ENCODE measurements at regions not wholly inside any gene's neighbourhood (a gene's known extent, or its start where the extent isn't known, plus 50 kb on each side); places are given as distances from the start of the nearest gene placed in this dataset.

GRCh38 chr6:19682859-19683258 is 154.3 kb upstream of the ID4 start:
- H3K4me3 ChIP-seq (ENCODE audit: insufficient read depth, low read depth, low read length, poor library complexity, severe bottlenecking): no peak overlapping the region

GRCh38 chr6:19690325-19691075 is 146.7 kb upstream of the ID4 start:
- Histone ChIP-seq H3K9me3 (ENCODE audit: control insufficient read depth, low read length) (no peaks in the 10 kb centered on the region), H3K4me3 (ENCODE audit: insufficient read depth, low read depth, low read length, poor library complexity, severe bottlenecking) (no peak overlapping the region), H3K27me3 (replicated peaks; ENCODE audit: control insufficient read depth, insufficient read depth, low read length, poor library complexity, severe bottlenecking) (peaks cover 4% of the 10 kb centered on the region), H3K36me3 (ENCODE audit: control insufficient read depth, insufficient read depth, low read length) (no peaks in the 10 kb centered on the region), H3K27ac (ENCODE audit: insufficient read depth, low read length, poor library complexity, severe bottlenecking) (no peak overlapping the region), H3K4me1 (ENCODE audit: control insufficient read depth, insufficient read depth, low read length, poor library complexity, severe bottlenecking) (no peaks in the 10 kb centered on the region)
- DNase-seq: no peak

More at GRCh38 chr6:19682859-19683258, 154.3 kb upstream of the ID4 start:
- H3K36me3 ChIP-seq (ENCODE audit: control insufficient read depth, insufficient read depth, low read length): no peaks in the 10 kb centered on the region
- no peak overlapping the region for H3K27ac ChIP-seq (ENCODE audit: insufficient read depth, low read length, poor library complexity, severe bottlenecking)
- no peaks in the 10 kb centered on the region for H3K9me3 ChIP-seq (ENCODE audit: control insufficient read depth, low read length)
- no peaks in the 10 kb centered on the region for H3K4me1 ChIP-seq (ENCODE audit: control insufficient read depth, insufficient read depth, low read length, poor library complexity, severe bottlenecking)
- no peak for DNase-seq
- no peaks in the 10 kb centered on the region for H3K27me3 ChIP-seq (replicated peaks; ENCODE audit: control insufficient read depth, insufficient read depth, low read length, poor library complexity, severe bottlenecking)

- Histone ChIP-seq H3K27ac (ENCODE audit: insufficient read depth, low read length, poor library complexity, severe bottlenecking) (no peak overlapping the region), H3K4me1 (ENCODE audit: control insufficient read depth, insufficient read depth, low read length, poor library complexity, severe bottlenecking) (no peaks in the 10 kb centered on the region), H3K9me3 (ENCODE audit: control insufficient read depth, low read length) (no peaks in the 10 kb centered on the region), H3K36me3 (ENCODE audit: control insufficient read depth, insufficient read depth, low read length) (no peaks in the 10 kb centered on the region), H3K27me3 (replicated peaks; ENCODE audit: control insufficient read depth, insufficient read depth, low read length, poor library complexity, severe bottlenecking) (peaks cover 4% of the 10 kb centered on the region), H3K4me3 (ENCODE audit: insufficient read depth, low read depth, low read length, poor library complexity, severe bottlenecking) (no peak overlapping the region)
- DNase-seq: no peak
Measured at GRCh38 chr6:19691465-19692167, 145.6 kb upstream of the ID4 start.

- Histone ChIP-seq H3K4me1 (ENCODE audit: control insufficient read depth, insufficient read depth, low read length, poor library complexity, severe bottlenecking) (no peaks in the 10 kb centered on the region), H3K27ac (ENCODE audit: insufficient read depth, low read length, poor library complexity, severe bottlenecking) (no peak overlapping the region), H3K27me3 (replicated peaks; ENCODE audit: control insufficient read depth, insufficient read depth, low read length, poor library complexity, severe bottlenecking) (peaks cover 4% of the 10 kb centered on the region), H3K4me3 (ENCODE audit: insufficient read depth, low read depth, low read length, poor library complexity, severe bottlenecking) (no peak overlapping the region), H3K36me3 (ENCODE audit: control insufficient read depth, insufficient read depth, low read length) (no peaks in the 10 kb centered on the region), H3K9me3 (ENCODE audit: control insufficient read depth, low read length) (no peaks in the 10 kb centered on the region)
- DNase-seq: no peak
Measured at GRCh38 chr6:19692506-19693298, 144.5 kb upstream of the ID4 start.

- no peak overlapping the region for H3K4me3 ChIP-seq (ENCODE audit: insufficient read depth, low read depth, low read length, poor library complexity, severe bottlenecking)
- H3K27me3 ChIP-seq (replicated peaks; ENCODE audit: control insufficient read depth, insufficient read depth, low read length, poor library complexity, severe bottlenecking): peaks cover 4% of the 10 kb centered on the region
- no peak for DNase-seq
- no peaks in the 10 kb centered on the region for H3K36me3 ChIP-seq (ENCODE audit: control insufficient read depth, insufficient read depth, low read length)
- H3K9me3 ChIP-seq (ENCODE audit: control insufficient read depth, low read length): no peaks in the 10 kb centered on the region
- H3K4me1 ChIP-seq (ENCODE audit: control insufficient read depth, insufficient read depth, low read length, poor library complexity, severe bottlenecking): no peaks in the 10 kb centered on the region
- H3K27ac ChIP-seq (ENCODE audit: insufficient read depth, low read length, poor library complexity, severe bottlenecking): no peak overlapping the region
Measured at GRCh38 chr6:19694697-19695096, 142.5 kb upstream of the ID4 start.

GRCh38 chr6:19697744-19698290 is 139.4 kb upstream of the ID4 start:
- no peak overlapping the region for H3K27ac ChIP-seq (ENCODE audit: insufficient read depth, low read length, poor library complexity, severe bottlenecking)
- no peak overlapping the region for H3K4me3 ChIP-seq (ENCODE audit: insufficient read depth, low read depth, low read length, poor library complexity, severe bottlenecking)
- no peaks in the 10 kb centered on the region for H3K9me3 ChIP-seq (ENCODE audit: control insufficient read depth, low read length)
- no peaks in the 10 kb centered on the region for H3K4me1 ChIP-seq (ENCODE audit: control insufficient read depth, insufficient read depth, low read length, poor library complexity, severe bottlenecking)
- peaks cover 4% of the 10 kb centered on the region for H3K27me3 ChIP-seq (replicated peaks; ENCODE audit: control insufficient read depth, insufficient read depth, low read length, poor library complexity, severe bottlenecking)
- H3K36me3 ChIP-seq (ENCODE audit: control insufficient read depth, insufficient read depth, low read length): no peaks in the 10 kb centered on the region
- DNase-seq: no peak

GRCh38 chr6:19699932-19700331 is 137.2 kb upstream of the ID4 start:
- DNase-seq: no peak
- no peaks in the 10 kb centered on the region for H3K4me1 ChIP-seq (ENCODE audit: control insufficient read depth, insufficient read depth, low read length, poor library complexity, severe bottlenecking)
- no peaks in the 10 kb centered on the region for H3K9me3 ChIP-seq (ENCODE audit: control insufficient read depth, low read length)
- H3K27ac ChIP-seq (ENCODE audit: insufficient read depth, low read length, poor library complexity, severe bottlenecking): no peak overlapping the region
- H3K36me3 ChIP-seq (ENCODE audit: control insufficient read depth, insufficient read depth, low read length): no peaks in the 10 kb centered on the region
- no peak overlapping the region for H3K4me3 ChIP-seq (ENCODE audit: insufficient read depth, low read depth, low read length, poor library complexity, severe bottlenecking)
- no peaks in the 10 kb centered on the region for H3K27me3 ChIP-seq (replicated peaks; ENCODE audit: control insufficient read depth, insufficient read depth, low read length, poor library complexity, severe bottlenecking)

GRCh38 chr6:19705606-19706005 is 131.6 kb upstream of the ID4 start:
- no peaks in the 10 kb centered on the region for H3K36me3 ChIP-seq (ENCODE audit: control insufficient read depth, insufficient read depth, low read length)
- DNase-seq: no peak
- no peak overlapping the region for H3K27ac ChIP-seq (ENCODE audit: insufficient read depth, low read length, poor library complexity, severe bottlenecking)
- no peaks in the 10 kb centered on the region for H3K4me1 ChIP-seq (ENCODE audit: control insufficient read depth, insufficient read depth, low read length, poor library complexity, severe bottlenecking)
- H3K9me3 ChIP-seq (ENCODE audit: control insufficient read depth, low read length): no peaks in the 10 kb centered on the region
- no peaks in the 10 kb centered on the region for H3K27me3 ChIP-seq (replicated peaks; ENCODE audit: control insufficient read depth, insufficient read depth, low read length, poor library complexity, severe bottlenecking)
- no peak overlapping the region for H3K4me3 ChIP-seq (ENCODE audit: insufficient read depth, low read depth, low read length, poor library complexity, severe bottlenecking)

- Histone ChIP-seq H3K27ac (ENCODE audit: insufficient read depth, low read length, poor library complexity, severe bottlenecking) (no peak overlapping the region), H3K36me3 (ENCODE audit: control insufficient read depth, insufficient read depth, low read length) (no peaks in the 10 kb centered on the region), H3K4me3 (ENCODE audit: insufficient read depth, low read depth, low read length, poor library complexity, severe bottlenecking) (no peak overlapping the region), H3K4me1 (ENCODE audit: control insufficient read depth, insufficient read depth, low read length, poor library complexity, severe bottlenecking) (no peaks in the 10 kb centered on the region), H3K27me3 (replicated peaks; ENCODE audit: control insufficient read depth, insufficient read depth, low read length, poor library complexity, severe bottlenecking) (no peaks in the 10 kb centered on the region), H3K9me3 (ENCODE audit: control insufficient read depth, low read length) (no peaks in the 10 kb centered on the region)
- no peak for DNase-seq
Measured at GRCh38 chr6:19712012-19712688, 125.0 kb upstream of the ID4 start.
